ENCODE measurements at regions not wholly inside any gene's neighbourhood (a gene's known extent, or its start where the extent isn't known, plus 50 kb on each side); places are given as distances from the start of the nearest gene placed in this dataset.

- no peak overlapping the region for H3K4me3 ChIP-seq (replicated peaks; ENCODE audit: low read depth, low read length)
- no peak for DNase-seq (ENCODE audit: low read depth)
- no peak for TF ChIP-seq CTCF (IDR thresholded peaks at IDR 0.05; ENCODE audit: low read length, missing control alignments)
These were observed 81.9 kb downstream of the AIPL1 start for GRCh38 chr17:6352801-6353560.

- DNase-seq (ENCODE audit: low read depth) = no peak
- no peak overlapping the region for H3K4me3 ChIP-seq (replicated peaks; ENCODE audit: low read depth, low read length)
- TF ChIP-seq CTCF (IDR thresholded peaks at IDR 0.05; ENCODE audit: low read length, missing control alignments) = no peak
These were observed 82.9 kb downstream of the AIPL1 start for GRCh38 chr17:6352016-6352415.

- no peak overlapping the region for H3K4me3 ChIP-seq (replicated peaks; ENCODE audit: low read depth, low read length)
- no peak for DNase-seq (ENCODE audit: low read depth)
- TF ChIP-seq CTCF (IDR thresholded peaks at IDR 0.05; ENCODE audit: low read length, missing control alignments) = no peak
These were observed 84.1 kb downstream of the AIPL1 start for GRCh38 chr17:6350806-6351205.

- no peak overlapping the region for H3K4me3 ChIP-seq (replicated peaks; ENCODE audit: low read depth, low read length)
- no peak for DNase-seq (ENCODE audit: low read depth)
- TF ChIP-seq CTCF (IDR thresholded peaks at IDR 0.05; ENCODE audit: low read length, missing control alignments) = no peak
These were observed 86.0 kb downstream of the AIPL1 start for GRCh38 chr17:6348891-6349290.

DNA sequence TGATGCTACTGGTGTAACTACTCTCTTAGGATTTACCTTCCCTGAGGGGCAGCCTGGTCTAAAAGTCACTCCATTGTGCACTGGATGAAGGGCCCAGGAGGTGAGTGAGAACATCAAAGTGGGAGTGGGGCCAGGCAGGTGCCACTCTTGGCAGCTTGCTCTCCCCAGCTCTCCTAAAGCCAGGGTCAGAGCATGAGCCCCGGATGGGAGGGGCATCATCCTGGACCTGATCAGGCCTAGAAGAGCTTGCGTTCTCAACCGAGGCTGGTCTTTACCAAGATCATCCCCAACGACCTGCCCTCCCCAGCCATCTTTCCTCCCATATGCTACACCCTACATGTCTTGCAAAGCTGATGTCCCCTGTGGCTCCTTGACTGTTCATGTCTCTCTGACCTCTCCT, 87.1 kb downstream of the AIPL1 start:
- H3K4me3 ChIP-seq (replicated peaks; ENCODE audit: low read depth, low read length) = no peak overlapping the region
- TF ChIP-seq CTCF (IDR thresholded peaks at IDR 0.05; ENCODE audit: low read length, missing control alignments) = no peak
- no peak for DNase-seq (ENCODE audit: low read depth)

- H3K4me3 ChIP-seq (replicated peaks; ENCODE audit: low read depth, low read length) = no peak overlapping the region
- no peak for DNase-seq (ENCODE audit: low read depth)
- no peak for TF ChIP-seq CTCF (IDR thresholded peaks at IDR 0.05; ENCODE audit: low read length, missing control alignments)
These were observed 87.9 kb downstream of the AIPL1 start for GRCh38 chr17:6346986-6347385.
